H9 (cell line): ENCODE measurements at regions not wholly inside any gene's neighbourhood (a gene's known extent, or its start where the extent isn't known, plus 50 kb on each side); places are given as distances from the start of the nearest gene placed in this dataset.

Experiments used
- DNase-seq: peaks from one replicate; pipeline ENCODE4 v3.0.0-alpha.2; 2017
- H2AFZ ChIP-seq: one replicate; pipeline ENCODE4 v1.6.1; 2013; ENCODE audit warnings: mild to moderate bottlenecking, low read length, control low read depth, moderate library complexity
- H2AK5ac ChIP-seq: 2 replicates; pipeline ENCODE4 v1.6.1; 2013; ENCODE audit warnings: low read length, control low read depth, mixed read lengths; ENCODE audit not compliant: insufficient read length
- H2BK120ac ChIP-seq: one replicate; pipeline ENCODE4 v1.6.1; 2013; ENCODE audit warnings: low read depth, mild to moderate bottlenecking, low read length, control low read depth, inconsistent platforms; ENCODE audit not compliant: poor library complexity, severe bottlenecking
- H2BK12ac ChIP-seq: 2 replicates; pipeline ENCODE4 v1.6.1; 2013; ENCODE audit warnings: low read length, control low read depth, mixed read lengths, low read depth; ENCODE audit not compliant: insufficient read length
- H2BK15ac ChIP-seq: 2 replicates; pipeline ENCODE4 v1.6.1; 2013; ENCODE audit warnings: low read depth, low read length, control low read depth
- H2BK20ac ChIP-seq: one replicate; pipeline ENCODE4 v1.6.1; 2013; ENCODE audit warnings: low read depth, mild to moderate bottlenecking, low read length, control low read depth, inconsistent platforms; ENCODE audit not compliant: poor library complexity, severe bottlenecking
- H2BK5ac ChIP-seq: 2 replicates; pipeline ENCODE4 v1.6.1; 2013; ENCODE audit warnings: low read length, control low read depth, mixed read lengths; ENCODE audit not compliant: insufficient read length
- H3K14ac ChIP-seq: 2 replicates; pipeline ENCODE4 v1.6.1; 2013; ENCODE audit warnings: low read length, control low read depth; ENCODE audit not compliant: insufficient read depth
- H3K18ac ChIP-seq: 2 replicates; pipeline ENCODE4 v1.6.1; 2013; ENCODE audit warnings: low read depth, mild to moderate bottlenecking, mixed read lengths, low read length, control low read depth; ENCODE audit not compliant: insufficient read length
- H3K23ac ChIP-seq: 2 replicates; pipeline ENCODE4 v1.6.1; 2013; ENCODE audit warnings: low read length, control low read depth, mixed read lengths, low read depth; ENCODE audit not compliant: insufficient read length
- H3K23me2 ChIP-seq: 2 replicates; pipeline ENCODE4 v1.6.1; 2013; ENCODE audit warnings: low read depth, mild to moderate bottlenecking, mixed read lengths, low read length, control low read depth; ENCODE audit not compliant: insufficient read length, poor library complexity, severe bottlenecking
- H3K27ac ChIP-seq: 2 replicates; pipeline ENCODE4 v1.5.1; 2013; ENCODE audit warnings: low read length, control low read depth, mixed read lengths, low read depth; ENCODE audit not compliant: insufficient read length
- H3K27me3 ChIP-seq: 2 replicates; pipeline ENCODE4 v1.6.1; 2013; ENCODE audit warnings: low read length, control low read depth, inconsistent platforms; ENCODE audit not compliant: insufficient read depth
- H3K4ac ChIP-seq: 2 replicates; pipeline ENCODE4 v1.6.1; 2013; ENCODE audit warnings: low read depth, mild to moderate bottlenecking, control low read depth, inconsistent platforms, low read length, moderate library complexity
- H3K4me1 ChIP-seq: 2 replicates; pipeline ENCODE4 v1.6.1; 2013; ENCODE audit warnings: low read length, control low read depth, inconsistent platforms; ENCODE audit not compliant: insufficient read depth
- H3K4me2 ChIP-seq: 2 replicates; pipeline ENCODE4 v1.6.1; 2013; ENCODE audit warnings: low read length, control low read depth, mixed read lengths; ENCODE audit not compliant: insufficient read length, insufficient read depth
- H3K56ac ChIP-seq: 2 replicates; pipeline ENCODE4 v1.6.1; 2013; ENCODE audit warnings: low read depth, mild to moderate bottlenecking, mixed read lengths, low read length, control low read depth; ENCODE audit not compliant: insufficient read length
- H3K79me1 ChIP-seq: 2 replicates; pipeline ENCODE4 v1.6.1; 2013; ENCODE audit warnings: low read depth, mild to moderate bottlenecking, moderate library complexity, low read length, control low read depth, inconsistent platforms; ENCODE audit not compliant: insufficient read depth, poor library complexity, severe bottlenecking
- H3K79me2 ChIP-seq: 2 replicates; pipeline ENCODE4 v1.6.1; 2013; ENCODE audit warnings: low read length, control low read depth, inconsistent platforms; ENCODE audit not compliant: insufficient read depth
- H3K9ac ChIP-seq: 2 replicates; pipeline ENCODE4 v1.6.1; 2013; ENCODE audit warnings: low read length, control low read depth, mixed read lengths; ENCODE audit not compliant: insufficient read length; ENCODE audit errors: extremely low read depth
- H3K9me3 ChIP-seq: one replicate; pipeline ENCODE4 v1.6.1; 2013; ENCODE audit warnings: low read depth, low read length, inconsistent platforms; ENCODE audit not compliant: control insufficient read depth
- H3T11ph ChIP-seq: one replicate; pipeline ENCODE4 v1.6.1; 2013; ENCODE audit warnings: mild to moderate bottlenecking, low read length, control low read depth, inconsistent platforms
- H4K20me1 ChIP-seq: one replicate; pipeline ENCODE4 v1.6.1; 2013; ENCODE audit not compliant: control insufficient read depth, insufficient read length, insufficient read depth
- H4K5ac ChIP-seq: 2 replicates; pipeline ENCODE4 v1.6.1; 2013; ENCODE audit warnings: low read depth, mild to moderate bottlenecking, mixed read lengths, low read length, control low read depth; ENCODE audit not compliant: insufficient read length
- H4K8ac ChIP-seq: replicated peaks from 2 replicates; pipeline ENCODE4 v1.6.1; 2013; ENCODE audit warnings: low read length, control low read depth, mixed read lengths, low read depth; ENCODE audit not compliant: insufficient read length
- H4K91ac ChIP-seq: 2 replicates; pipeline ENCODE4 v1.6.1; 2013; ENCODE audit warnings: low read depth, mild to moderate bottlenecking, moderate library complexity, mixed read lengths, low read length, control low read depth; ENCODE audit not compliant: insufficient read length
- H3K27ac Mint-ChIP-seq, 3 experiments: 2 replicates in 2 of 3; 3 replicates in 1 of 3; pipeline ENCODE4 v1.8.0; 2020 to 2021; ENCODE audit warnings: mixed read lengths in 3 of 3, mild to moderate bottlenecking in 1 of 3, moderate library complexity in 1 of 3
- H3K27me3 Mint-ChIP-seq: 2 replicates; pipeline ENCODE4 v1.8.0; 2021; ENCODE audit warnings: low read depth, mild to moderate bottlenecking, moderate library complexity, mixed read lengths
- H3K36me3 Mint-ChIP-seq, 3 experiments: 2 replicates in 2 of 3; 3 replicates in 1 of 3; pipeline ENCODE4 v1.8.0; 2020 to 2021; ENCODE audit warnings: low read depth in 3 of 3, mixed read lengths in 3 of 3; ENCODE audit not compliant: insufficient read depth in 1 of 3
- H3K4me1 Mint-ChIP-seq, 2 experiments: 2 replicates each; pipeline ENCODE4 v1.8.0; 2020; ENCODE audit warnings: mixed read lengths in 2 of 2
- H3K4me3 Mint-ChIP-seq, 2 experiments: 2 replicates in 1 of 2; 3 replicates in 1 of 2; pipeline ENCODE4 v1.8.0; 2020 to 2021; ENCODE audit warnings: mild to moderate bottlenecking in 2 of 2, mixed read lengths in 2 of 2, moderate library complexity in 1 of 2
- H3K9me3 Mint-ChIP-seq, 2 experiments: 2 replicates in 1 of 2; 3 replicates in 1 of 2; pipeline ENCODE4 v1.8.0; 2020; ENCODE audit warnings: mild to moderate bottlenecking in 2 of 2, mixed read lengths in 2 of 2, moderate library complexity in 1 of 2
- CTCF ChIP-seq: fragments of 200-600 bp; sonication (generic); conservative IDR thresholded peaks from 3 replicates; pipeline ENCODE4 v1.8.0; 2021; ENCODE audit warnings: antibody characterized with exemption, mild to moderate bottlenecking
- WGBS: extraction: QIAGEN DNeasy Blood & Tissue Kit; methylation state at CpG from one replicate; pipeline ENCODE4 v1.1.7; 2013; ENCODE audit warnings: missing lambda C conversion rate, low lambda C conversion rate, mixed read lengths; ENCODE audit not compliant: insufficient read length; ENCODE audit errors: extremely low coverage; 5-methylcytosine and 5-hydroxymethylcytosine counted together

DNA sequence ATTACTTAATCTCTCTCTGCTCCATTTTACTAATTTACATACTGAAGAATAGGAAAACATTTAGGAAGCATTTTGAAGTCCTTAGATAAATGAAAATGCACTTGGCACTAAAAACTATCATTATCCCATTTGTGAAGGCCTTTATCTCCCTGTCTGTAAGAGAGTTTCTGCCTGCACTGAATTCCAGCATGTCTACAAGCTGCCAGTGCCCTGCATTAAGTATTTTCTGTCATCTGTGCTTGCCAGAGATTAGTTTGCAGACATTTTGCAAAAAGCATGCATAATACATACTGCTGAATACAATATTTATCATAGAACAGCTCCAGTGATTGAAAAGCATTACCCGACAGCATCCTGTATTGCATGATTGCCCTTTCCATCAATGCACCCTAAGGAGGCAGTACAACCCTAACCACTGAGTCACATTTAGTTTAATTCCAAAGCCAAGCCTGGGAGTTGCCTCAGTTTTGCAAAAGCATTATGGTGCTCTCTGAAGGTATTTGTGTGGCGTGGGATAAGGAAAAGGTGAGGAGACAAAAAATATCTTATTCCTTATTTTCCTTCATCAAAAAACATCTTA lies 280.2 kb upstream of the TOM1L1 start:
- Histone ChIP-seq H2BK12ac (no peak overlapping the region), H3K4me2 (no peak overlapping the region), H3K9me3 (no peaks in the 10 kb centered on the region), H4K91ac (no peak overlapping the region), H3K27me3 (no peaks in the 10 kb centered on the region), H3K79me1 (no peaks in the 10 kb centered on the region), H2BK120ac (no peak overlapping the region), H4K20me1 (no peaks in the 10 kb centered on the region), H3K14ac (no peak overlapping the region), H2BK5ac (no peak overlapping the region), H4K8ac (no peak overlapping the region), H3K23ac (no peak overlapping the region), H3K9ac (no peak overlapping the region), H3K56ac (no peak overlapping the region), H3T11ph (no peak overlapping the region), H3K4me1 (no peaks in the 10 kb centered on the region), H2AK5ac (no peak overlapping the region), H3K4ac (no peak overlapping the region), H2AFZ (no peak overlapping the region), H2BK20ac (no peak overlapping the region), H3K23me2 (no peaks in the 10 kb centered on the region), H3K18ac (no peak overlapping the region), H4K5ac (no peak overlapping the region), H3K79me2 (no peaks in the 10 kb centered on the region), H2BK15ac (no peak overlapping the region), H3K27ac (no peak overlapping the region)
- Mint-ChIP-seq H3K4me1 (peaks cover 7 to 15% of the 10 kb centered on the region in 2 experiments), H3K9me3 (peaks cover 4 to 6% of the 10 kb centered on the region in 2 experiments; a peak in 2 of 5 replicates), H3K27ac (no peak overlapping the region), H3K4me3 (no peak overlapping the region), H3K27me3 (no peaks in the 10 kb centered on the region), H3K36me3 (peaks cover 2 to 17% (median 2%) of the 10 kb centered on the region in 3 experiments; a peak in 4 of 7 replicates)
- WGBS: no CpG with 5 or more reads among the region's 2 CpGs
- no peak for DNase-seq
- no peak for TF ChIP-seq CTCF
